GM13977 (cell line): ENCODE measurements at regions not wholly inside any gene's neighbourhood (a gene's known extent, or its start where the extent isn't known, plus 50 kb on each side); places are given as distances from the start of the nearest gene placed in this dataset.

ENCODE experiments used
- DNase-seq: peaks from one replicate; pipeline ENCODE4 v3.0.0; 2012; ENCODE audit warnings: low spot score
- in situ Hi-C: fragments of 300-500 bp; cut with MboI; formaldehyde crosslinking; loops from one replicate; pipeline ENCODE4 v1.12.0; 2022; ENCODE audit warnings: low sequenced_read_pairs, low pct_unique_long_range_greater_than_20kb, mixed read lengths, inconsistent platforms; ENCODE audit not compliant: unreplicated experiment
- TF ChIP-seq, protein P1 (sequence below): IDR thresholded peaks from 2 replicates; pipeline ENCODE4 v1.5.1; 2012; ENCODE audit warnings: mild to moderate bottlenecking, control low read depth; ENCODE audit not compliant: insufficient read depth; ENCODE audit errors: extremely low read depth, missing control alignments

DNA sequence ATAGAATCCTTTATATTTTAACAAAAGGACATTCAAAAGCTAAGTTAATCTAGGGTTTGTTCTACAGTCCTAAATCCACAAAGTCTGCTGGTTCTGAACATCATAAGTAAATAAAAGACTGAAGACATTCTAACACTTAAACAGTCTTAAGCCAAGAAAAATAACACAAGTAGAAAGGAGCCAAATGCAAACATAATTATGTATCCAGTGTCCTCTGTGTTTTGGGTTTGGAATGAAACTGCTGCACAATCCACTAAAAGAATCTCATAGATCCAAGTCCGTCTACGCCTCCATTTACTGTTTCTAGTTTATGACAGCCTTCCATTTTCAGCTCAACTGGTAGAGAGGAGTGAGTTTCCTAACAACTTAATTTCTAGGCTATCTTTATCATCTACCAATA, 623.6 kb upstream of the FZD8 start:
- in situ Hi-C loops = no loop called here
- TF ChIP-seq, protein P1, sequence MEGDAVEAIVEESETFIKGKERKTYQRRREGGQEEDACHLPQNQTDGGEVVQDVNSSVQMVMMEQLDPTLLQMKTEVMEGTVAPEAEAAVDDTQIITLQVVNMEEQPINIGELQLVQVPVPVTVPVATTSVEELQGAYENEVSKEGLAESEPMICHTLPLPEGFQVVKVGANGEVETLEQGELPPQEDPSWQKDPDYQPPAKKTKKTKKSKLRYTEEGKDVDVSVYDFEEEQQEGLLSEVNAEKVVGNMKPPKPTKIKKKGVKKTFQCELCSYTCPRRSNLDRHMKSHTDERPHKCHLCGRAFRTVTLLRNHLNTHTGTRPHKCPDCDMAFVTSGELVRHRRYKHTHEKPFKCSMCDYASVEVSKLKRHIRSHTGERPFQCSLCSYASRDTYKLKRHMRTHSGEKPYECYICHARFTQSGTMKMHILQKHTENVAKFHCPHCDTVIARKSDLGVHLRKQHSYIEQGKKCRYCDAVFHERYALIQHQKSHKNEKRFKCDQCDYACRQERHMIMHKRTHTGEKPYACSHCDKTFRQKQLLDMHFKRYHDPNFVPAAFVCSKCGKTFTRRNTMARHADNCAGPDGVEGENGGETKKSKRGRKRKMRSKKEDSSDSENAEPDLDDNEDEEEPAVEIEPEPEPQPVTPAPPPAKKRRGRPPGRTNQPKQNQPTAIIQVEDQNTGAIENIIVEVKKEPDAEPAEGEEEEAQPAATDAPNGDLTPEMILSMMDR = no peak
- no peak for DNase-seq

DNA sequence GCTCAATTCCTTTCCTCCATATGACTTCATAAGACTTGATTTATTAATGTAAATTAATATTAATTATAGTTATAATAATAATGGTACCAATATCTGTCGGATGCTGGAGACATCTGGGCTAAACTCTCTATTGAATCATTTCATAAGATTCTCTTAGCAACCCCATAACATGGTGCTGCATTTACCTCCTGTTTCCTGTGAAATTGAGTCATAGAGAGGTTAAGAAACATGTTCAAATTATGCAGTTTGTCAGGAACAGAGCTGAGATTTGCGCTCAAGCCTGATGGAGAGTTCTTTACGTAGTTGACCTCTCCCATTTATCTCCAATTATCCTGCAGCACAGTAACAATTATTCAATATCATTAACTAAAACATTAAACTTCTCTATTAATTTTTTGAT, 621.8 kb upstream of the FZD8 start:
- DNase-seq = no peak
- in situ Hi-C loops = no loop called here
- TF ChIP-seq, protein P1 = no peak

DNA sequence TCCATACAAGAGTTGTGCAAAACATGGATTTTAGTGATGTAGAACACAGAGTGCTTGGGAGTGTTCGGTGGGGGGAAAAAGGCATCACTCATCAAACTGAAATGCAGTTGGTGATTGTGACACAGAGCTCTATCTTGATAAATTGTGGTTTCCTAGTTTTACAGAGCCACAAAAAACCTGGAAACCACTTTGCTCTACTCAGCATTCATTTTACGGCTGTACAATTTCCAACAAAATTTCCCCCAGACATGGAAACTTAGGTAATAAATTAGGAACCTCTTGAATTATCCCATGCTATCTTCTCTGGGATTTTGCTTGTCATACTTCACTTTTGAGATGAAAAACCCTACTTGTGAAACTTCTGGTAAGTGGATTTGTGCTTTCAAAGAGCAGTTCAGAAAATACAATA, 614.9 kb upstream of the FZD8 start:
- DNase-seq = no peak
- in situ Hi-C loops = no loop called here
- TF ChIP-seq, protein P1 = no peak

DNA sequence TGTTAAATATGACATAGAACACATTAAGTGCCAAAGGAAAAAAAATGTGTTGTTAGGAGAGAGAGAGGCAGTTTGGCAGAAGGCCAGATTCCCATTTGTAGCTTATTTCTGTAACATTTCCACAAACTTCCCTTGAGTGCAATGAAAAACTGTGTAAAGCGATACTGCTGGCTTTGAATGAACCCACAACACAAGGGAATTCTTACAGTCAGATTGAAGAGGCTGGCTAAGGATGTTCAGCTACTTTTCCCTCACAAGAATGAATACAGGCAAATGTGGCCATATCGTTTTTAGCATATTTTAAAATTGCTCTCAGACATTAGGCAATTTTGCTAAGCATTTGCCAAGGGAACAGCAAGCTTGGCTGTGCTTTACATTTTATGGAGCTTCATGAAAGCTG, 614.1 kb upstream of the FZD8 start:
- in situ Hi-C loops = no loop called here
- TF ChIP-seq, protein P1 = no peak
- DNase-seq = no peak

DNA sequence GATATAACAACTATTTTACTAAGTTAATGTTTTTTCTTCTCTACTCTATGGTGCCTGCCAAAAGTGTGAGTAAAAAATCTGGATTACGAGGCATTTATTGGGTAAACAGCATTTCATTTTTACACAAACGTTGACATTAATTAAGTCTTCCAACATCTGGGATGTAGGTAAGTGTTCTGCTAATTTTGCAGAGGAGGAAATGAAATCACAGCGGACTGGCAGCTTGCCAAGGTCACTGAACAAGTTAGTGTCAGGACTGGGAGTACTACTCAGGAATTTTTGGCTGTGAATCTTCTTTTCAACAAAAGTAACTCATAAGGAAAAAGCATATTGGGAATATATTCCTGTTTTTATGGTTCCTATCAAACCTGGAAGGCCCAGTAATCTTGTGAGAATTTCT, 612.1 kb upstream of the FZD8 start:
- TF ChIP-seq, protein P1 = no peak
- in situ Hi-C loops = no loop called here
- no peak for DNase-seq

DNA sequence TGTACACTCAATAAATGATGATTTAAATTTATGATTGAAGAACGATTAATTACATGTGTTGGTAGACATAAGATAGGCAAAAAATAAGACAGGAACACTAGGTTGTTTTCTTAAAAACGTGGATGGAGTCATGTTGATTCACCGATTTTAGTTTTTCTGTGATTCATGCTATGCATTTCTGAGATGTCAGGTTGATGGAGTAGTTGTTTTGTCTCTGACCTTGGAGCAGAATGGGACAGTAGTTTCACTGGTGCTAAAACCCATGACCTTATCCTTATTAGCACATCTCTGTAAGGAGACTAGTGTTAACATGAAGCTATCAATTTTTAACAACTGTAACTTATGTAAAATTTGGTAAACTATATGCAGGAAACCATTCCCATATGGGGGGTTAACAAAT, 611.6 kb upstream of the FZD8 start:
- DNase-seq = no peak
- TF ChIP-seq, protein P1 = no peak

DNA sequence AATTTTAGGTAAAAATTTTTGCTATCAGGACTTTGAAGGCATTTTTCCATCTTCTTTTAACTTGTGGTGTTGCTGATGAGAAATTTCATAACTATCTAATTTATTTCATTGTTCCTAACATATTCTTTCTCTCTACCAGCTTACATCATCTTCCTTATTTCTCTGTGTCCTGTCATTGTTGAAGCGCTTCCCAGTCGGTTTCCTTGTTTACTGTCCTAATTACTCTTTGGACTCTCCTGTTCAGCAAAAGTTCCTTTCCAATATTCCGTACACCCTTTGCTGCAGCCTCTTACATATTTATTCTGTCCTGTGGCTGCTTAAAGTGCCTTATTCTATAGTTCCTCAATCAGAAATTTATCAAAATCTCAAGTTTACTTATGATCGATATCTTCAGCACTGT, 609.0 kb upstream of the FZD8 start:
- TF ChIP-seq, protein P1 = no peak
- in situ Hi-C loops = no loop called here
- no peak for DNase-seq

More for the DNA sequence above, 611.6 kb upstream of the FZD8 start:
- in situ Hi-C loops = no loop called here
